ENCODE measurements at regions not wholly inside any gene's neighbourhood (a gene's known extent, or its start where the extent isn't known, plus 50 kb on each side); places are given as distances from the start of the nearest gene placed in this dataset.

DNA sequence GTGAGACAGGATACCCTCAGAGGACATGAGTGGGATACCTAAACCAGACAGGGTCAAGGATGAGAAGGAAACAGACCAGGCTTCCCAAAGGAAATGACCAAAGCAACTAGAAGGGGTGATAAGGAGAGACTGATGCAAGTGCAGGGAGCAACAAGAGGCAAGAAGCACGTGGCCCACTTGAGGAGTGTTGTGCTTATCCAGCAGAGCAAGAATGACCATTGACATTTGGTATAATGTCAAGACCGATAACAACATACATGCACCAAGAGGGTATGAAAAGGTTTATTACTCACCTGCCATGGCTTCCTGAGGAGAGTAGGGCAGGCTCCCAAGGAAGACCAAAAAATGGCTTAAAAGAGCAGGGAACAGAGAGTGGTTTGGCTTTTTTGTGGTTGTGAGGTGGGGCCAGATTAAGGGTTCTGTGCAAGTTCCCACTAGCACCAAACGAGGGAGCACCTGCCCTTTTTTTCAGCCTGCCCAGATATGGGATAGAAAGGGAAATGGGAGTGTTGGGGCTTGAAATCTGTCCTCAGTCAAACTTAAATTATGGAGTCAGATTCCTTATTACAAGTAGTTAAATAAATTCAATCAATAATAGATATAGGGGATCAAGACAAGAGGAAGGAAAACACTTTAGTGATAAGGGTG, 513.6 kb downstream of the RASEF start:
- FAIRE-seq (no peak), DNase-seq (ENCODE audit: insufficient read length, low spot score) (no peak)
- TF ChIP-seq, protein P1, sequence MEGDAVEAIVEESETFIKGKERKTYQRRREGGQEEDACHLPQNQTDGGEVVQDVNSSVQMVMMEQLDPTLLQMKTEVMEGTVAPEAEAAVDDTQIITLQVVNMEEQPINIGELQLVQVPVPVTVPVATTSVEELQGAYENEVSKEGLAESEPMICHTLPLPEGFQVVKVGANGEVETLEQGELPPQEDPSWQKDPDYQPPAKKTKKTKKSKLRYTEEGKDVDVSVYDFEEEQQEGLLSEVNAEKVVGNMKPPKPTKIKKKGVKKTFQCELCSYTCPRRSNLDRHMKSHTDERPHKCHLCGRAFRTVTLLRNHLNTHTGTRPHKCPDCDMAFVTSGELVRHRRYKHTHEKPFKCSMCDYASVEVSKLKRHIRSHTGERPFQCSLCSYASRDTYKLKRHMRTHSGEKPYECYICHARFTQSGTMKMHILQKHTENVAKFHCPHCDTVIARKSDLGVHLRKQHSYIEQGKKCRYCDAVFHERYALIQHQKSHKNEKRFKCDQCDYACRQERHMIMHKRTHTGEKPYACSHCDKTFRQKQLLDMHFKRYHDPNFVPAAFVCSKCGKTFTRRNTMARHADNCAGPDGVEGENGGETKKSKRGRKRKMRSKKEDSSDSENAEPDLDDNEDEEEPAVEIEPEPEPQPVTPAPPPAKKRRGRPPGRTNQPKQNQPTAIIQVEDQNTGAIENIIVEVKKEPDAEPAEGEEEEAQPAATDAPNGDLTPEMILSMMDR (IDR thresholded peaks at IDR 0.05; ENCODE audit: insufficient read depth, missing control alignments) = peak; percentile 5

- DNase-seq (ENCODE audit: insufficient read length, low spot score) (no peak), FAIRE-seq (no peak)
- TF ChIP-seq, protein P1 (IDR thresholded peaks at IDR 0.05; ENCODE audit: insufficient read depth, missing control alignments) = no peak
Measured at GRCh38 chr9:82552784-82553183, 510.2 kb downstream of the RASEF start.

DNA sequence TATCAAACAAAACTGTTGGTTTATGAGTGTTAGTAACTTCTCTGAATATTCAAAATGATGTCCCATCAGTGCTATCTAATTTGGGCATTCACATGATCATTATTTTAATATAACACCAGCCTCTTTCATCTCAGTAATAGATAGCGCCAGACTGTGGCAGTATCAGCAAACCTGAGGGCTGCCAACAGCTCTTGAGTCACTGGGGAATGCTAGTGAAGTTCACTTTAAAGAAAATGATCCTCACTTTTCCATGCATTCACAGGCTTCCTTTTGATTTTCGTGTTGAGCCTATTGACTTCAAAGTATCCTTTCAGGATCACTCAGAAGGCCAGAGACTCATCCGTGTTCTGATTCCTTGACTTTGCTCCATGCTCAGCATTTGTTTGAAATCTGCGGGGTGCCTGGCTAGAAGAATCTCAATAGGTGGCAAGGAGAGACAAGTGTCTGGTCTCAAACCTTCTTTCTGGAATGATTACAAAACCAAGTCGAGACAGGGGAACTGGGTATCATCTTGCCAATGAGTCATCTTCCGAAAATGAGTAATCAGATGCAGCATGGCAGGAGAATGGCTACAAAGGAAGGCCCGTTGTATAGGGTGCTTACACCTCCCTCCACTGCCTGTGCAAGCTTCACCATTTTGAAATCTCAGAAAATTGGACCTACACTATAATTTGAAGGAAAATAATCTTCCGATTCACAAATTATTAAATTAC, 509.1 kb downstream of the RASEF start:
- no peak for DNase-seq (ENCODE audit: insufficient read length, low spot score)
- FAIRE-seq = no peak

GRCh38 chr9:82554381-82554780, 508.6 kb downstream of the RASEF start:
- TF ChIP-seq, protein P1 (IDR thresholded peaks at IDR 0.05; ENCODE audit: insufficient read depth, missing control alignments) = no peak
- no peak for DNase-seq (ENCODE audit: insufficient read length, low spot score)
- no peak for FAIRE-seq

More for the DNA sequence above, 509.1 kb downstream of the RASEF start:
- TF ChIP-seq, protein P1 (IDR thresholded peaks at IDR 0.05; ENCODE audit: insufficient read depth, missing control alignments) = no peak

DNA sequence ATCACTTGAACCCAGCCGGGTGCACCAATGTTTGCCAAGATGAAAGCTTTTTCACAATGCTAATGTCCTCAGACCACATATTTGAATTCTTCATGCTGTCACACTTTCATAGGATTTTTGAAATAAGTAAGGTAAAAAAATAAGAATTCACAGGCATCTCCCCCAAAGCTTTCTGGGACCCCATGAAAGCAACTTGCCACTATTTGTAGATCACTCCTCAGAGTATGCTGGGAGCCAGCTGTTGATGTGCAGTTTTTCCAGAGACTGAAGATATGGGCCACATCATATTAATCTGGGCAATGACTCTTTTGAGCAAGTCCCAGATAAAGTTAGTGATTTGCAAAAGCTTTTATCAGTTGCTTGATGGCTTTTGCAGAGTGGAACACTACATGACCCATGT, 507.9 kb downstream of the RASEF start:
- DNase-seq (ENCODE audit: insufficient read length, low spot score) = no peak
- TF ChIP-seq, protein P1 (IDR thresholded peaks at IDR 0.05; ENCODE audit: insufficient read depth, missing control alignments) = no peak
- FAIRE-seq = no peak

DNA sequence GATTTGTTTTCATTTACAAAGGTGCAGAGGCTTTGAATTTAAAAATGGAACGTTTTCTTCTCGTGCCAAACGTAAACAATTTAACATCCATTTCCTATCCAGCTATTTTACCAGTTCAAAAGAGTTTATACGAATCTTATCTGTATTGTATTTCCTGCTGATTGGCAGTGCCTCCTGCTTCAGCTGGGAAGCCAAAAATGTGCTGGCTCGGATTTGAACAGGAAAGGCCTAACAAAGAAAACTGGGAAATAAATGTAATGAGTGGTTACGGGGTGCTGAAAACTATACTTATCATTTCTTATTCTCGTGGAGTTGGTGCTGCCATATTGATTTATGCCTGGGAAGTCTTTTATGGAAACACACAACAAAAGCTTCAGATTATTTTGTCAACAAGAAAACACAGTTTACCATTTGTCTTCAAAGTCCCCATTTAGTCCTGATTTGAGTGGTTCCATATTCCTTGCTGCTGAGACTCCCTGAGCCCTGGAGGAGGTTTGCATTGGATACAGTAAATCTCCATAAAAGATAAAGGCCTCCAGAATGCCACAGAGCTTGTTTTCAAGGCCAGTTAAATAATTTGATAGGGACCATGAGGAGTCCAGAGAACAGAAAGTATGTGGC, 507.4 kb downstream of the RASEF start:
- TF ChIP-seq, protein P1 (IDR thresholded peaks at IDR 0.05; ENCODE audit: insufficient read depth, missing control alignments) = no peak
- FAIRE-seq (no peak), DNase-seq (ENCODE audit: insufficient read length, low spot score) (no peak)

DNA sequence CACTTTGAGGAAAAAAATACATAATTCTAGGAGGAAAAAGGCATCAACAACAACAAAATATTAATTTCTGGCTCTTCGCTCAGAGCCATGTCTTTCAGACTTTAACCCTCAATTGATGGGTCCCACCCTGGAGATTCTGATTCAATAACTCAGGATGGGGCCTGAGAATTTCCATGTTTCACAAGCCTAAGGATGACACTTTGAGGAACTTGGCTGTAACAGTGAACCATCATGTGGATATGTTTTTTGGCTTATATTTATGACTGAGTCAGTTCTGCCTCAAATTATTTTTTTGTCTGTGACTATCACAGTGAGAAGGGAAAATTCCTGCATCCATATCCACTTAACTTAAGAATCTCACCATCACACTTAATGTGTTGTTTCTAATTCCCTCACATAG, 504.6 kb downstream of the RASEF start:
- TF ChIP-seq, protein P1 (IDR thresholded peaks at IDR 0.05; ENCODE audit: insufficient read depth, missing control alignments) = no peak
- no peak for FAIRE-seq
- DNase-seq (ENCODE audit: insufficient read length, low spot score) = no peak

Data from D721Med (cell line).